HG02981 (cell line): ENCODE measurements at regions not wholly inside any gene's neighbourhood (a gene's known extent, or its start where the extent isn't known, plus 50 kb on each side); places are given as distances from the start of the nearest gene placed in this dataset.

ENCODE experiments used
- ATAC-seq: cut with Tn5 transposase; IDR thresholded peaks from one replicate; pipeline ENCODE4 v1.9.1; 2021; ENCODE audit warnings: mild to moderate bottlenecking, moderate library complexity; ENCODE audit not compliant: unreplicated experiment

- no peak for ATAC-seq
Observed at GRCh38 chr11:123260511-123261211, 65.6 kb upstream of the CLMP start.

- no peak for ATAC-seq
Observed at GRCh38 chr11:123258877-123259276, 63.8 kb upstream of the CLMP start.

GRCh38 chr11:123257370-123257769, 62.3 kb upstream of the CLMP start:
- ATAC-seq, result no peak

- ATAC-seq, result no peak
Observed at GRCh38 chr11:123255909-123256308, 60.9 kb upstream of the CLMP start.

GRCh38 chr11:123254357-123254756, 59.3 kb upstream of the CLMP start:
- no peak for ATAC-seq

GRCh38 chr11:123253911-123254310, 58.9 kb upstream of the CLMP start:
- ATAC-seq, result no peak

GRCh38 chr11:123253223-123253622, 58.2 kb upstream of the CLMP start:
- ATAC-seq, result no peak

- ATAC-seq, result no peak
Observed at GRCh38 chr11:123251657-123252344, 56.8 kb upstream of the CLMP start.

- no peak for ATAC-seq
Observed at GRCh38 chr11:123250892-123251656, 56.0 kb upstream of the CLMP start.

GRCh38 chr11:123249354-123249753, 54.3 kb upstream of the CLMP start:
- ATAC-seq, result no peak

- no peak for ATAC-seq
Observed at GRCh38 chr11:123247813-123248379, 52.8 kb upstream of the CLMP start.

GRCh38 chr11:123247496-123247799, 52.4 kb upstream of the CLMP start:
- ATAC-seq, result no peak

- peak; percentile 91 for ATAC-seq
Observed at GRCh38 chr11:123246749-123247495, 51.9 kb upstream of the CLMP start.

GRCh38 chr11:123245567-123245966, 50.5 kb upstream of the CLMP start:
- ATAC-seq, result no peak
